GM10248 (cell line): ENCODE measurements at regions not wholly inside any gene's neighbourhood (a gene's known extent, or its start where the extent isn't known, plus 50 kb on each side); places are given as distances from the start of the nearest gene placed in this dataset.

Experiments used
- CTCF ChIA-PET: fragments of 300-600 bp; sonication (Branson Sonifier 250); formaldehyde crosslinking; extraction: SDS; loops from one replicate; lab custom pipeline; 2021; ENCODE audit warnings: antibody characterized with exemption; lab: Yijun Ruan, JAX
- POLR2A ChIA-PET: fragments of 350-650 bp; sonication (Branson Sonifier 250); formaldehyde crosslinking; extraction: SDS; loops from one replicate; lab custom pipeline; 2020; ENCODE audit warnings: antibody characterized with exemption; lab: Yijun Ruan, JAX
- DNase-seq: peaks from one replicate; pipeline ENCODE4 v3.0.0; 2012; ENCODE audit errors: extremely low spot score
- CTCF ChIP-seq: IDR thresholded peaks from 2 replicates; pipeline ENCODE4 v1.5.1; 2012; ENCODE audit warnings: mild to moderate bottlenecking, low read depth; ENCODE audit errors: extremely low read depth, missing control alignments, control extremely low read depth

GRCh38 chr2:228802181-228803071, 468.7 kb downstream of the PID1 start:
- no peak for TF ChIP-seq CTCF
- ChIA-PET CTCF (interaction anchor here (1.2 kb wide), 1 partner anchor 23 kb away, joined by 3 read pairs; no protein-coding TSS in a partner anchor), POLR2A (no interaction called here)
- no peak for DNase-seq

GRCh38 chr2:228801451-228801850, 469.6 kb downstream of the PID1 start:
- ChIA-PET CTCF (interaction anchor here (1.2 kb wide), 1 partner anchor 22 kb away, joined by 3 read pairs; no protein-coding TSS in a partner anchor), POLR2A (no interaction called here)
- TF ChIP-seq CTCF = no peak
- DNase-seq = no peak

GRCh38 chr2:228799208-228799588, 471.9 kb downstream of the PID1 start:
- no peak for DNase-seq
- POLR2A ChIA-PET = no interaction called here
- CTCF ChIA-PET = interaction anchor here (1.3 kb wide), 1 partner anchor 18 kb away, joined by 3 read pairs; no protein-coding TSS in a partner anchor
- TF ChIP-seq CTCF = no peak

- TF ChIP-seq CTCF = no peak
- DNase-seq = no peak
- ChIA-PET POLR2A (no interaction called here), CTCF (interaction anchor here (1.3 kb wide), 1 partner anchor 17 kb away, joined by 3 read pairs; no protein-coding TSS in a partner anchor)
Measured at GRCh38 chr2:228798458-228799207, 472.5 kb downstream of the PID1 start.

- no peak for TF ChIP-seq CTCF
- no peak for DNase-seq
- CTCF ChIA-PET = no interaction called here
- POLR2A ChIA-PET = no interaction called here
Measured at GRCh38 chr2:228796386-228796785, 474.7 kb downstream of the PID1 start.

GRCh38 chr2:228793116-228793515, 478.0 kb downstream of the PID1 start:
- ChIA-PET CTCF (no interaction called here), POLR2A (no interaction called here)

More at GRCh38 chr2:228793116-228793515, 478.0 kb downstream of the PID1 start:
- no peak for TF ChIP-seq CTCF
- DNase-seq = no peak
